Neural cell (in vitro differentiated cells): ENCODE measurements at regions not wholly inside any gene's neighbourhood (a gene's known extent, or its start where the extent isn't known, plus 50 kb on each side); places are given as distances from the start of the nearest gene placed in this dataset.

ENCODE experiments used
- H2AFZ ChIP-seq: fragments of 200-600, 300-800 bp; sonication (generic), shearing (Covaris generic); 2 replicates; pipeline ENCODE4 v1.6.0; 2014; ENCODE audit warnings: low read depth, mild to moderate bottlenecking, antibody characterized with exemption, low read length, moderate library complexity
- H3F3A ChIP-seq: fragments of 200-600 bp; shearing (Covaris generic); 2 replicates; pipeline ENCODE4 v1.6.1; 2016; ENCODE audit warnings: mild to moderate bottlenecking, moderate library complexity, mixed read lengths, antibody characterized with exemption, low read length; ENCODE audit not compliant: insufficient read depth, poor library complexity, severe bottlenecking
- H3K27ac ChIP-seq: fragments of 200-600, 300-800 bp; sonication (generic), shearing (Covaris generic); 2 replicates; pipeline ENCODE4 v1.5.1; 2014; ENCODE audit warnings: mild to moderate bottlenecking, low read length, moderate library complexity
- H3K27me3 ChIP-seq: fragments of 300-800, 200-600 bp; sonication (generic), shearing (Covaris generic); 2 replicates; pipeline ENCODE4 v1.6.0; 2014; ENCODE audit warnings: mild to moderate bottlenecking, low read depth, low read length, moderate library complexity; ENCODE audit not compliant: insufficient read depth
- H3K36me3 ChIP-seq: fragments of 300-800, 200-600 bp; sonication (generic), shearing (Covaris generic); 2 replicates; pipeline ENCODE4 v1.5.1; 2014; ENCODE audit warnings: mild to moderate bottlenecking, antibody characterized with exemption, low read length, moderate library complexity; ENCODE audit not compliant: insufficient read depth
- H3K4me2 ChIP-seq: fragments of 300-800, 200-600 bp; sonication (generic), shearing (Covaris generic); 2 replicates; pipeline ENCODE4 v1.6.0; 2014; ENCODE audit warnings: mild to moderate bottlenecking, low read length
- H3K4me3 ChIP-seq: fragments of 300-800, 200-600 bp; sonication (generic), shearing (Covaris generic); 2 replicates; pipeline ENCODE4 v1.5.1; 2014; ENCODE audit warnings: mild to moderate bottlenecking, low read length, moderate library complexity
- H3K79me2 ChIP-seq: fragments of 200-600 bp; shearing (Covaris generic); replicated peaks from 2 replicates; pipeline ENCODE4 v1.6.0; 2014; ENCODE audit warnings: mild to moderate bottlenecking, low read length, moderate library complexity; ENCODE audit not compliant: insufficient read depth
- H3K9ac ChIP-seq: fragments of 300-800, 200-600 bp; sonication (generic), shearing (Covaris generic); 2 replicates; pipeline ENCODE4 v1.6.1; 2016; ENCODE audit warnings: mild to moderate bottlenecking, low read length, mixed read lengths
- H3K9me2 ChIP-seq: fragments of 200-600 bp; shearing (Covaris generic); 2 replicates; pipeline ENCODE4 v1.6.1; 2016; ENCODE audit warnings: mild to moderate bottlenecking, low read length, mixed read lengths; ENCODE audit not compliant: insufficient read depth
- H3K9me3 ChIP-seq: fragments of 200-600, 300-800 bp; sonication (generic), shearing (Covaris generic); 2 replicates; pipeline ENCODE4 v1.6.1; 2016; ENCODE audit warnings: mild to moderate bottlenecking, mixed run types, low read length, moderate library complexity, mixed read lengths
- H4K20me1 ChIP-seq: fragments of 200-600 bp; shearing (Covaris generic); 2 replicates; pipeline ENCODE4 v1.6.1; 2016; ENCODE audit warnings: mild to moderate bottlenecking, mixed run types; ENCODE audit not compliant: insufficient read depth
- EP300 ChIP-seq: fragments of 450-650 bp; conservative IDR thresholded peaks from 2 replicates; pipeline ENCODE4 v1.6.1; 2014; ENCODE audit warnings: antibody characterized with exemption, mild to moderate bottlenecking, moderate library complexity; ENCODE audit not compliant: poor library complexity, severe bottlenecking
- EZH2 ChIP-seq: fragments of 200-600, 300-800 bp; shearing (Covaris generic), sonication (generic); IDR thresholded peaks from 2 replicates; pipeline ENCODE4 v1.6.1; 2014; ENCODE audit warnings: antibody characterized with exemption, low read length, borderline replicate concordance, mild to moderate bottlenecking; ENCODE audit not compliant: insufficient read depth, poor library complexity, severe bottlenecking
- MXI1 ChIP-seq: fragments of 450-650 bp; conservative IDR thresholded peaks from 2 replicates; pipeline ENCODE4 v1.6.1; 2014; ENCODE audit warnings: antibody characterized with exemption, mild to moderate bottlenecking; ENCODE audit not compliant: poor library complexity, severe bottlenecking
- POLR2AphosphoS5 ChIP-seq: IDR thresholded peaks from 2 replicates; pipeline ENCODE4 v1.6.1; 2012
- RAD21 ChIP-seq: fragments of 450-650 bp; conservative IDR thresholded peaks from 2 replicates; pipeline ENCODE4 v1.6.1; 2014; ENCODE audit warnings: antibody characterized with exemption, mild to moderate bottlenecking, moderate library complexity
- SMC3 ChIP-seq: fragments of 450-650 bp; conservative IDR thresholded peaks from 2 replicates; pipeline ENCODE4 v1.6.1; 2014; ENCODE audit warnings: antibody characterized with exemption, mild to moderate bottlenecking, moderate library complexity; ENCODE audit not compliant: poor library complexity
- TAF1 ChIP-seq: IDR thresholded peaks from 2 replicates; pipeline ENCODE4 v1.6.1; 2012; ENCODE audit warnings: low read depth
- TF ChIP-seq, protein P1 (sequence below): IDR thresholded peaks from 2 replicates; pipeline ENCODE4 v1.6.1; 2012; ENCODE audit warnings: borderline replicate concordance
- TF ChIP-seq, protein P2 (sequence below): fragments of 450-650 bp; IDR thresholded peaks from 2 replicates; pipeline ENCODE4 v1.5.1; 2014; ENCODE audit warnings: antibody characterized with exemption, mild to moderate bottlenecking, moderate library complexity; ENCODE audit not compliant: poor library complexity, severe bottlenecking

DNA sequence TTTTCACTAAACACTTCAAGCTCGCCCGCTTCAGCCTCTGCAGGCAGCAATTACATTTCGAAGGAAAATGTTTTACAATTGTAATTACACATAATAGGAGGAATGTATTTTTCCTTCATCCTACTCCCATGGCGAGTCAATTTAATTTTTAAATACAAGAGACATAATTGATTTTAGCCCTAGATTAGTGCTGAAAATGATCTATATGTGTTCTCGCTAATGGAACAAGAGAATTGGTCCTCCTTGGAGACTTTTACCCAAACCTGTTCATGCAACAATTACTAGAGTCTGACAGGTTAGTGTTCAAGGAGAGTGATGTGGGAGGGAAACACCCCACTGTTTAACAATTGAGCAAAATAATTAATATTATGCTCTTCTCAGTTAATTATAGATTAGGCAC lies 509.4 kb upstream of the SETBP1 start:
- H4K20me1 ChIP-seq, result no peaks in the 10 kb centered on the region
- peaks cover 3% of the 10 kb centered on the region for H3F3A ChIP-seq
- H3K4me3 ChIP-seq, result no peak overlapping the region
- no peak overlapping the region for H3K4me2 ChIP-seq
- H3K79me2 ChIP-seq, result no peaks in the 10 kb centered on the region
- no peaks in the 10 kb centered on the region for H3K9me3 ChIP-seq
- no peak overlapping the region for H2AFZ ChIP-seq
- H3K9ac ChIP-seq, result no peak overlapping the region
- TF ChIP-seq POLR2AphosphoS5, result no peak
- TF ChIP-seq EZH2, result no peak
- TF ChIP-seq, protein P1, sequence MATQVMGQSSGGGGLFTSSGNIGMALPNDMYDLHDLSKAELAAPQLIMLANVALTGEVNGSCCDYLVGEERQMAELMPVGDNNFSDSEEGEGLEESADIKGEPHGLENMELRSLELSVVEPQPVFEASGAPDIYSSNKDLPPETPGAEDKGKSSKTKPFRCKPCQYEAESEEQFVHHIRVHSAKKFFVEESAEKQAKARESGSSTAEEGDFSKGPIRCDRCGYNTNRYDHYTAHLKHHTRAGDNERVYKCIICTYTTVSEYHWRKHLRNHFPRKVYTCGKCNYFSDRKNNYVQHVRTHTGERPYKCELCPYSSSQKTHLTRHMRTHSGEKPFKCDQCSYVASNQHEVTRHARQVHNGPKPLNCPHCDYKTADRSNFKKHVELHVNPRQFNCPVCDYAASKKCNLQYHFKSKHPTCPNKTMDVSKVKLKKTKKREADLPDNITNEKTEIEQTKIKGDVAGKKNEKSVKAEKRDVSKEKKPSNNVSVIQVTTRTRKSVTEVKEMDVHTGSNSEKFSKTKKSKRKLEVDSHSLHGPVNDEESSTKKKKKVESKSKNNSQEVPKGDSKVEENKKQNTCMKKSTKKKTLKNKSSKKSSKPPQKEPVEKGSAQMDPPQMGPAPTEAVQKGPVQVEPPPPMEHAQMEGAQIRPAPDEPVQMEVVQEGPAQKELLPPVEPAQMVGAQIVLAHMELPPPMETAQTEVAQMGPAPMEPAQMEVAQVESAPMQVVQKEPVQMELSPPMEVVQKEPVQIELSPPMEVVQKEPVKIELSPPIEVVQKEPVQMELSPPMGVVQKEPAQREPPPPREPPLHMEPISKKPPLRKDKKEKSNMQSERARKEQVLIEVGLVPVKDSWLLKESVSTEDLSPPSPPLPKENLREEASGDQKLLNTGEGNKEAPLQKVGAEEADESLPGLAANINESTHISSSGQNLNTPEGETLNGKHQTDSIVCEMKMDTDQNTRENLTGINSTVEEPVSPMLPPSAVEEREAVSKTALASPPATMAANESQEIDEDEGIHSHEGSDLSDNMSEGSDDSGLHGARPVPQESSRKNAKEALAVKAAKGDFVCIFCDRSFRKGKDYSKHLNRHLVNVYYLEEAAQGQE, result no peak
- no peak for TF ChIP-seq RAD21
- TF ChIP-seq, protein P2, sequence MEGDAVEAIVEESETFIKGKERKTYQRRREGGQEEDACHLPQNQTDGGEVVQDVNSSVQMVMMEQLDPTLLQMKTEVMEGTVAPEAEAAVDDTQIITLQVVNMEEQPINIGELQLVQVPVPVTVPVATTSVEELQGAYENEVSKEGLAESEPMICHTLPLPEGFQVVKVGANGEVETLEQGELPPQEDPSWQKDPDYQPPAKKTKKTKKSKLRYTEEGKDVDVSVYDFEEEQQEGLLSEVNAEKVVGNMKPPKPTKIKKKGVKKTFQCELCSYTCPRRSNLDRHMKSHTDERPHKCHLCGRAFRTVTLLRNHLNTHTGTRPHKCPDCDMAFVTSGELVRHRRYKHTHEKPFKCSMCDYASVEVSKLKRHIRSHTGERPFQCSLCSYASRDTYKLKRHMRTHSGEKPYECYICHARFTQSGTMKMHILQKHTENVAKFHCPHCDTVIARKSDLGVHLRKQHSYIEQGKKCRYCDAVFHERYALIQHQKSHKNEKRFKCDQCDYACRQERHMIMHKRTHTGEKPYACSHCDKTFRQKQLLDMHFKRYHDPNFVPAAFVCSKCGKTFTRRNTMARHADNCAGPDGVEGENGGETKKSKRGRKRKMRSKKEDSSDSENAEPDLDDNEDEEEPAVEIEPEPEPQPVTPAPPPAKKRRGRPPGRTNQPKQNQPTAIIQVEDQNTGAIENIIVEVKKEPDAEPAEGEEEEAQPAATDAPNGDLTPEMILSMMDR, result no peak
- TF ChIP-seq MXI1, result no peak
- no peak for TF ChIP-seq SMC3
- no peak for TF ChIP-seq TAF1
- no peak for TF ChIP-seq EP300
- no peaks in the 10 kb centered on the region for H3K9me2 ChIP-seq
- H3K27ac ChIP-seq, result no peak overlapping the region
- H3K36me3 ChIP-seq, result no peaks in the 10 kb centered on the region
- no peaks in the 10 kb centered on the region for H3K27me3 ChIP-seq

DNA sequence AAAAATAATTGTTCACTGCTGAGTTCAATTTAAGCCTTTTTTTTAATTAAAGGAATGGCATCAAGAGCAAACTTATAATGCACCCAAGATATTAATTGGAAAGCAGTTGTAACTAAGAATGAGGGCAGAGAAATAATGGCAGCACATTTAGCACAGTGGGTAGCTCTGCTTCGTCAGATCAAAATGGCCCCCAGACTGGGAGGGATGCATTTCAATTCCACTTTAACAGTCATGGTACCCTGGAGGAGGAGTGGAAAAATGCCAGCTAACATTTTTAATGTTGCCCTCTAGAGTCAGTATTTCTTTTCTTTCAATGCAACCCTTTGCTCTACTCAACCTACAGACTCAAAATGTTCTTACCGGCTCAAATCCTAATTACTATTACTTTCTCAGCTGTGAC lies 504.8 kb upstream of the SETBP1 start:
- Histone ChIP-seq H3K4me2 (no peak overlapping the region), H2AFZ (no peak overlapping the region), H3K9me3 (no peaks in the 10 kb centered on the region), H3K79me2 (no peaks in the 10 kb centered on the region), H3K27ac (no peak overlapping the region), H3K4me3 (no peak overlapping the region), H3K9me2 (no peaks in the 10 kb centered on the region), H4K20me1 (no peaks in the 10 kb centered on the region), H3K9ac (no peak overlapping the region), H3K36me3 (no peaks in the 10 kb centered on the region), H3K27me3 (no peaks in the 10 kb centered on the region), H3F3A (peaks cover 3% of the 10 kb centered on the region)
- TF ChIP-seq SMC3 (no peak), POLR2AphosphoS5 (no peak)

DNA sequence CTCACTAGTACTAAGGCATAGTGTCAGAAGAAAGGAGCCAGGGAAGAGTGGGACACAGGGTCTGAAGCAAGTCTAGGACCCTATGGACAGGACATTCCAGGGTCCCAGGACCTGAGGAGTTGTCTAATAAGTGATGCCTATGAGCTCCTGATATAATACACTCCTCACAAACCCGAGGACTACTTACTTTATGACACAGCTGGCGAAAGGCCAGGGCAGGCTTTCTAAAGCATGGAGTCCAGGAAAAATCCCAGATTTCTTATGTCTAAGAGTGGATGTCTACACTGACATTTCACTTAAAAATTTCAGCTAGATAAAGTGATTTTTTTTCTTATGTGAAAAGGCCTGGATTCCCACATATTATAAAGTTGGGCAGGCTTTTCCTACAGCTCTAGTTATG lies 502.2 kb upstream of the SETBP1 start:
- Histone ChIP-seq H4K20me1 (no peaks in the 10 kb centered on the region), H3K4me2 (no peak overlapping the region), H3K79me2 (no peaks in the 10 kb centered on the region), H3K4me3 (no peak overlapping the region), H3K27me3 (no peaks in the 10 kb centered on the region), H3K9me3 (no peaks in the 10 kb centered on the region), H3F3A (no peaks in the 10 kb centered on the region), H3K27ac (no peak overlapping the region), H2AFZ (no peak overlapping the region), H3K36me3 (no peaks in the 10 kb centered on the region), H3K9me2 (no peaks in the 10 kb centered on the region), H3K9ac (no peak overlapping the region)
- no peak for TF ChIP-seq EZH2
- TF ChIP-seq, protein P1, result no peak
- no peak for TF ChIP-seq RAD21
- TF ChIP-seq TAF1, result no peak
- no peak for TF ChIP-seq POLR2AphosphoS5
- TF ChIP-seq SMC3, result no peak
- no peak for TF ChIP-seq EP300
- TF ChIP-seq, protein P2, result no peak
- TF ChIP-seq MXI1, result no peak
